ENCODE measurements at regions not wholly inside any gene's neighbourhood (a gene's known extent, or its start where the extent isn't known, plus 50 kb on each side); places are given as distances from the start of the nearest gene placed in this dataset.
"Not testable (repeated sequence)": the region's sequence is repeated elsewhere in the genome, so short reads cannot be mapped to it uniquely, and the experiment has no call there.

DNA sequence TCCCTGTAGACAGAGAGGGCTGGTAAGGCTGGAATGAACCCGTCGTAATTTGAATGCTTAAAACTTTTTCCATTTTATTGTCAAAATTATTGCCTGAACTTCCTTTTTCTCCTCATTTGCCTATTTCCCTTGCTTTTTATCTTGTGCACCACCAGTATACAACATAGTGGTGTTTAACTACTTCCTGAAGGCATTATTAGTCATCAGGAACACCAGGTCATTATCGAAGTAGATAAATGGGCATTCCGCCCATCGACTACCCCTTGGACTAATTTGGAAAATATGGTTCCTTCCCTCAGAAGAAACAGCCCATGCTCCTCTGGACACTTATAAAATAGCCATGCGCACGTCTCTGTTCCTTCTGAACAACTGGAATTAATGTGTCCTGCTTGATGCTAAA lies 232.1 kb downstream of the TM9SF2 start:
- no peak for DNase-seq

DNA sequence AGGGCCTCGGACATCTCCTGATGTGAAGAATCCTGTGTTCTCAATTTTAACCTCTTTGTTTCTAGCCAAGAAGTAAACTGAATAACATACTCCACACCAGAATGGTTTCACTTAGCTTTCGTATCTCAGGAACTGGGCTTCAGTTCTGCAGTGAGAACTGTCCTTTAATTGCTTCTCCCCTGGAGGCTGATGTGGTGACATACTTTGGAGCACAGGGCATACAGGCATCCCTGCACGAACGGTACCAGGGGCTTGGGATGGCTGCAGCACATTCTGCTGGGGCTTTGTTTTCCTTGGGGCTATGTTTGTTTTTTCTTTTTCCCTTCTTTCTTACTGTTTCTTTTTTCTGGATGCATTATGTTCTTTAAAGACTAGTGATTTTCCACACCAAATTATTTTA lies 230.5 kb downstream of the TM9SF2 start:
- DNase-seq = no peak

DNA sequence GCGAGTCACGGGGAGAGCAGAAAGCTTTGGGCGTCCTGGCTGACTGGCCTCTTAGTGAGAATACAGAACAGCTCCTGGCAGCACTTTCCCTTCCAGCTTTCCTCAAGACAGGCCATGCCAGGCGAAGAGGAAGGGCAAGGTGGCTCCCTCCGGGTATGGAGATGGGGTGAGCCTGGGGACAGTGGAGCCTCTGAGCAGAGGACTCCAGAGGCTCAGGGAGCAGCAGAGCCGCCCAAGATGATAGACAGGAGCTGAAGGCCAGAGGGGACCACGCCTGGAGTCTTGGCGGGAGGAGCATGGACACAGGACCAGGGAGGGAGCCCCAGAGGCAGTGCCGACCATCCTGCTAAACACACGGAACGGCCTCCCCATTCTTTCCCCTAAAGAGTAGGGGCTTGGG lies 229.1 kb downstream of the TM9SF2 start:
- DNase-seq = no peak

DNA sequence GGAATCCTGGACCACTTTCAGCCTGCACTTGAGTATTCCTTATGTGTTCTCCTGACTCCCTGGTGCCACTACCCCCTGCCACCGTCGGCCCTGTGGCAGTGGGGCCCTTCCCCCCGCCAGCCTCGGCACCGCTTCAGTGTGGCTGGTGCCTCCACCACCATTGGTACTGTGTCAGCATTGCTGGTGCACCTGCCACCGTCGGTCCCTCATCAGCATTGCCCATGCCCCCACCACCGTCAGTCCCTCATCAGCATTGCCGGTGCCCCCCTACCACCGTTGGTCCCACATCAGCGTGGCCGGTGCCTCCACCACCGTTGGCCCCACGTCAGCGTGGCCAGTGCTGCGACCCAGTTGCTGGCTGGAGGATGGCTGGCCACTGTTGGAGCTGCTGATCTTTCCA lies 228.5 kb downstream of the TM9SF2 start:
- DNase-seq = no peak

DNA sequence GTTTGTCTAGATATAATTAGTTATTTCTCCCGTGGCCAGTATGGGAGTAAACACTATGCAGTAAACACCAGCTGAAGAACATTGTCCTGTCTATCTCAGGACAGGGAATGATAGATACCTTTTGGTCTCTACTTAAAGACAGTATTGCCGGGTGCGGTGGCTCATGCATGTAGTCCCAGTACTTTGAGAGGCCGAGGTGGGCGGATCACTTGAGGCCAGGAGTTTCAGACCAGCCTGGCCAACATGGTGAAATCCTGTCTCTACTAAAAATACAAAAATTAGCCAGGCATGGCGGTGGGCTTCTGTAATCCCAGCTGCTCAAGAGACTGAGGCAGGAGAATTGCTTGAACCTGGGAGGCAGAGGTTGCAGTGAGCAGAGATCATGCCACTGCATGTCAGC lies 226.4 kb downstream of the TM9SF2 start:
- DNase-seq = not testable (repeated sequence)

DNA sequence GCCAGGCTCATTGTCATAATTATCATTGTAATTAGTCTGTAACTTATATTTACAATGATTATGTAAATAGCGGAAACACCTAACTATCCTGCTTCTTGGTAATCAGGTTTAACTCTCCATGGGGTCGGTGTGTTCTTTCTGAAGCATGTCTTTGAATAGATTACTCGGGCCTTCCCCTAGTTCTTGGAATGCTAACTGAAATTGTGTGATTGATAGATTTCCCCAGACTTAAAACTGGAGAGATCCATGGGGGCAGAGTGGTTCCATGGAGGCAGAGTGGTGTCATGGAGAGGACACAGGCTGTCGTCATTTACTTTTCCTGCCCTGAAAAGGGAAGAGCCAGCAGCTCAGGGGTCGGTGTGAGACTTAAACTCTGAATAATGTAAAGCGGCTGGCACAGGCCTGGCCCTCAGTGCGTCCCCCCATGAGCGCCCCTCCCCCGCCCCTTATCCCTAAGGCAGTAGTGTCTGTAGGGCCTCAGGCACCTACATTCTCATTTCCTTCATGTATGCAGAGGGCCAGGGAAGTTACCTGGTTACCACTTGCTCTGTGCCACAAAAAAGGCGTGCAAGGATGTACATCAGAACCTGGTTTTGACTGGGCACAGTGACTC lies 225.1 kb downstream of the TM9SF2 start:
- no peak for DNase-seq

DNA sequence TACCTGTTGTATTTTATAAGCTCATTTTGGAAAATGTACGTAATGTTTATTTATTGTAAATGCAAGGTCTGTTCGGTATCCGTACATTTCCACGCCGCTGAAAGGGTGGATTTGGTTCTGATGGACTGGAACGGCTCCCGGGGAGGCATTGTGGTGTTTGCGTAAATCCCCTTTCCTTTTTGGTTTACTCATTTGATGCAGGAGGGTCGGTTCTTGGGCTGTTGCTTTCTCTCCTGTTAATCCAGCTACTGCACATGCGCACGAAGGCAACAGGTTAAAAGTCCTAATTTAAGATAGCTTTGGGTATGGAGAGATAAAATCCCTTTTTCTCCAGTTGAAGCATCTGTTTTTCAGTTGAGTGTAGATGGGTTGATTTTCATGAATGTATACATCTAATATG lies 224.4 kb downstream of the TM9SF2 start:
- DNase-seq = peak; percentile 34

DNA sequence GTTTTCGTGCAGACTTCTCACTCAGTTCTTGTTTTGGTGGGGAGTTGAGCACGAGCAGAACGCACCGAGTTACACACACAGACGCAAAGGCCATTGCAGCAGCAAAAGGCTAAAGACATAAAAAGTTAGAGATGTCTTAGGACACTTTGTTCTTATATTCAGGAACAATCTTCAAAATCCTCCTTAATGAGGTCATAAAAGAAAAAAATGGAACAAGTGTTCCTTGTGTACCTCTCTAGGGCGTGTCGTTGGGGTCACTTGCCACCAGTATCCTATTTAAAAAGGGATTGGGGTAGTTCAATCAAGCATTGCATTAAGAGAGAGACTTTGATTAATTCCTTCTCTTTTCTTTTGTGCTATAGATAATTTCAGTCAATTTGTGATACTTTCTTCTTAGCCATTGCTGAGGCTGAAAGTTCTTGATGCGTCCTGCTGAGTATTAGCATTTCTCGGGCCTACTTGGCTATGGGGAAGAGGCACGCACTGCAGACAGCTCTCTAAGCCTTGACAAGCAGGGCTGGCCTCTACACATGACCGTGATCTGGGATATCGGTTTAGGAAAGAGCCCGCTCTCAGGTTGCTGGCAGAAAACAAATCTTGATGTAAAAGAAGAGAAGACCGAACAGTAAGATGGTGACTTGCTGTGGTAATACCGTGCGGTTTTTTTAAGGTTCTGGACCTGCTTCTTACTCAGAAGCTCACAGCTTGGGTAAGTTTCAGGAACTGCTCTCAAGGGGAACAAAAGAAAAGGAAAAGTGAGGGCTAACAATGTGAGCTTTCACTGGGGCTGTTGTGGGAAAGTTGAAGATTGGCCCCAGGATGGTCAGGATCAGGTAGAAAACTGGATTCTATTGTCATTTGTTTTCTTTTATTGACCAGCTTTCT lies 223.6 kb downstream of the TM9SF2 start:
- DNase-seq = no peak

DNA sequence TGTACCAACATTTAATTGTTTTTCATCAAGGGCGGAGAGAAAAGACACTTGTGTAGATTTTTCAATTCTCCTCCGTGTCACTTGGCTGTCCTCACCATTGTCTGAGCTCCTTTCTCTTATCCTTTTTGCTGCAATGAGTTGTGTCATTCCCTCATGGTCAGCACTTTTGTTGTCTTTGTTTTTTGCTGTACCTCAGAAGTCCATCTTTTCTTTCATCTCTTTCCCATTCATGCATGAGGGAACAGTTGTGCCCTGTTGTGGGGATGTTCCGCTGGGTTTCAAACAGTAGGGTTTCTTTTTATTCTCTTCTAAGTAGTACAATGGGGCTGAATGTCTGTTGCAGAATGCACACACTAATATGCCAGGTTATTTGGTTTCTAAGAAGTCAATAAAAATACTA lies 222.6 kb downstream of the TM9SF2 start:
- peak; percentile 47 for DNase-seq

DNA sequence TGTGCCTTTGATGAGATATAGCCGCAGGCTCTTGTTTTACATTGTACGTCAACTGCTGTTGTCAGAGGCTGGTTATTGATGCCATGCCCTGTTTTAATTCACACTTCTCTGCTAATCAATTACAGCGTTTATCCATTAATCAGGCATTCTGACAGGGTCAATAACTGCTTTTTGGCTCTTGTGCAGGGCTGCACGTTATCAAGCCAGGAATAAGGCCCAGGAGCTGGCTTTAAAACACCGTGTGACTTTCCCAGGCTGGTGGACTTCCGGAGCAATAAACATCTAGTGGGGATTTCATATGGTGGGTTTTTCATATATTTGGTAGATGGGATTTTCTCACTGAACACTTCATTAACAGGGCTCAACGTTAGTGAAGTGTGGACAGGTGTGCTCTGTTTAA lies 221.7 kb downstream of the TM9SF2 start:
- DNase-seq = no peak

DNA sequence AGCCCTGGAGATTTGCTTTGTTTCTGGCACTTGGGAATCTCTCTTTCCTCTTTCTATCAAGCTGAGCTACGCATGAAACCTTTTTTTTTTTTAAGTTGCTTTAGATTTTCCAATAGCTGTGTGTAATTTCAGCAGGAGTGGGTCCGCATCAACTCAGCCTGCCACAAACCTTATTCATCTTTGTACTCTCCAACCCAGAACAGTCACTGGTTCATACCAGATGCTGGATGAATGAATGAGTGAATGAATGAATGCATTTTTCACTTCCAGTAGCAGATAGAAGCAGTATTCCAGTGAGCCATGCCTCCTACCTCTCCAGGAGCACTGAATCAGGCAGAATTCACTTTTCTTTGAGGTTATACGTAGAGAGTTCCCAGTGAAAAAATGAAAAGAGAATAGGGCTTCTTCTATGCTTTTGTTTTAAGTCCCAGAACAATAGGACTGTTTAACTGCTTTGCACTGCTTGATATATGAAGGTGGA lies 221.1 kb downstream of the TM9SF2 start:
- DNase-seq = no peak

DNA sequence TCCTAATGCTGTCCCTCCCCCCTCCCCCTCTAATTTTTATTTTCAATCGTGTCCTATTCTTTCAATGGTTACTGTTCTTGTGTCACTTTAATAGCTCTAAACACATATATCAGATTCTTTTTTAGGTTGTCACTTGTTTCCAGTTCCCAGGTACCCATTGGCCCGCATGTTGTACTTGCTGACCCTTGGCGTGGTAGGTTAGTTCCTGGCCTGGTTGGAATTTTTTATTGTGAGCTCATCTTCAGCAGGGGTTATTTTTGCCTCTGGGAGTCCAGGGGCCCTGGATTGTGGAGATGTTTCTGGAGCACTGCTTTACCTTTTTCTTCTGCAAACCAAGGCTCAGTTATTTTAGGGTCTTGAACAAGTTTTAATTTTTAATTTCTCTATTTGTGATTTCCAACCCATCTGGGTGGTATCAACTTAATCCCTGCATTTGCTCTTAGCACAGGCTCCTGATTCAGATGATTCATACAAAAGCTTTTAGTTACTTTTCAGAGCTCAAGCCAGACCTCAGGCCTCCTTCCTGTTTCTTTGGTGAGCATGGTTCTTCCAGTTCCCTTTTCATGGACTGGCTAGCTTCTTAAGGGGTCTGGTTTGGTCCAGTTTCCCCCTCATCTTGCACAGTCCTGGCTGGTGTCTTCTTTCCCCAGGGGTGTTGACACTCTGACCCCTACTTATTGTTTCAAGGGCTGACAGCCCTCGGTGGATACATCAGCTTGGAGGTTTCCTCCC lies 220.5 kb downstream of the TM9SF2 start:
- DNase-seq = no peak

DNA sequence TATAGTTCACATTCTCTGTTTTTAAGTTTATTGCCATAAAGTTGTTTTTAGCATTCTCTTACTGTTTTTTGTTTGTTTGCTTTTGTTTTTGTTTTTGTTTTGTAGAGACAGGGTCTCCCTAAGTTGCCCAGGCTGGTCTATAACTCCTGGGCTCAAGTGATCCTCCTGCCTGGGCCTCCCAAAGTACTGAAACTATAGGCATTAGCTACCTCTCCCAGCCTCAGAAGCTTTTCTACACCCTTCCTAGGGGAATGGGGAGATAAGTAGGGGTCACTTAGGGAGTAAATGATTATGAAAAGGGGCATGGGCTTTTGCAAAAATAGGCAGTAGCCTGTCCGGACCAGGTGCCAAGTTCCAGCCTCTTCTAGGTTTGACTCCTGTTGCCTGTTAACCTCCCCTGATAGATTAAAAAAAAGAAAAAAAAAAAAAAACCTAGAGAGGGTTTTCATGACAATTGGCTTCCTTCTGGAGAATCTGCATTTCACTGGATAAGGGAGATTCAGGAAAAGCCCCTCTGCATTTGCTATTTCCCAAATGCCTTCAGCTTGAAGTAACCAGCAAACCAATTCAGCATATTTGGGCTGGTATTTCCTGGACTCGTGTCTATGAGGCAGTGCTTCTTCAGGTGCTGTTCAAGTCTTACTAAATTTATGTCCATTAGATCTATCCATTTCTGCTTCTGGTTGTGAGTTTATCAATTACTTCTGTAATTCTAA lies 216.8 kb downstream of the TM9SF2 start:
- DNase-seq = no peak

DNA sequence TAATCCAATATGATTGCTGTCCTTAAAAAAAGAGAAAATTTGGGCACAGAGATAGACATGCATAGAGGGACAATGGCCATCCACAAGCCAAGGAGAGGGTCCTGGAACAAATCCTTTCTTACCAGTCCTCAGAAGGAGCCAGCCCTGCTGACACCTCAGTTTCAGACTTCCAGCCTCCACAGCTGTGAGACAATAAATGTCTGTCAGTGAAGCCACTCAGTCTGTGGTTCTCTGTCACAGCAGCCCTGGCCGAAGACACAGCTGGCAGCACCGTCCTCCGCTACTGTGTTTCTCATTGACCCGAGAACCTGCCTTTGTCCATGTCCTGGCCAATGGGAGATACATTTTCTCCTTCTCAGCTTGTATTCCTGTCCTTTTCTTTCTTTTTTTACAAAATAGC lies 207.9 kb downstream of the TM9SF2 start:
- DNase-seq = no peak

DNA sequence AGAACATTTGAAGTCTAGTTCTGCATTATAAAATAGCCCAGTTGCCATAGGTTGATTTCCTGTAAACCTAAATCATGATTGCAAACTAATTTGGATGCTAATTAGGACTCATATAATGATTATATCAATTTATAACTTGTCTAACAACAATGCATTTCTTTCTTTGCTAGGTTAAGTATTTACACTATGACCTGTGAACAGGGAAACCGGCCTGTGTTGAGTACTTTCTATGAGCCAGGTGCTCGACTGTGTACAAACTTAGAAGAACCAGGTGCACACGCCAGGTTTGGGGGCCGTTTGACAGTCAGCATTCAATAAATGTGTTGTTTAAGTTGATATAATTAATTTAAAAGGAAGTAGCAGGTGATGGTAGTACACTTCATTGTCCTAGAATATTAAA lies 203.1 kb downstream of the TM9SF2 start:
- DNase-seq = peak; percentile 62

DNA sequence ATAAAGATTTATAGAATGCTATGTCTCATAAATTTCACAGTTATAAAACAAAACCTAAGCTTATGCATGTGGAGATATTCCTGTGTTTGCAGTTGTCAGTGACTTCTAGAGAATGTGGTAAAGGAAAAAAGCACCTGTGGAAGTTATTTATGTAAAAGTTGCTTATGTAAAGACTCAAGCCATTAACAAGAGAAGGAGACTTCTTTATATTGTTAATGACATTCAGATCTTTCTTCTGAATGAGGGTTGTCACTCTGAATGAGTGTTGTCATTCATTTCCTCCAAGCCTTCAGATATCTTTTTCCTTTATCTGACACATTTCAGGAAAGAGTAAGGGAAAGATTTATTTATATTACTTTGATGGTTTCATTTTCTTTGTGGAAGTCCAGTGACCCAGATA lies 202.6 kb downstream of the TM9SF2 start:
- DNase-seq = no peak

DNA sequence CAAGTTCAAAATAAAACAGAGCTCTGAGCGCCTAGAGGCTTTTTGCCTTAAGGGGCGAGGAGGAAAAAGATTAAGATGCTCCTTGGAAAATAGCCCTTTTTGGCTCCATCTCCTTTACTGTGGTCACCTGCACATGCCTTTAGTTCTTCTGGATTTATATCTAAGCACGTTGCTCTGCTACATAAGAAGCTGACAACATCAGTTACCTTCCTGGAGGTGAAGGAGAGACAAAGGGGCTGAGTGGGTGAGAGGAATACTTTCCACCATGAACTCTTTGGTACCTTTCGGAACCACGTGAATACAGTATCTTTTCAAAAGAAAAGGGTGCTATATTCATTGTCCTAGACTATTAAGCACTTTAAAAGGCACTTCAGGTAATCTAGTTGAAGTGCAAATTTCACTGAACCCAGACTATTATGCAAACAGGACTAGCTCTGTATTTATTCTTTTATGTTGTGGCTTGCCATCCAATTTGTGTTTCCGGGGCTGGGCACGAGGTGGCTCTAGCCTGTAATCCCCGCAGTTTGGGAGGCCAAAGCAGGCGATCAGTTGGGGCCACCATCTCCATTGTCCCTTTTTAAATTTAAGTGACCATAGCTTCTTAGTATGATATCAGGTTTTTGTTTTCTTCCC lies 201.5 kb downstream of the TM9SF2 start:
- peak; percentile 73 for DNase-seq

DNA sequence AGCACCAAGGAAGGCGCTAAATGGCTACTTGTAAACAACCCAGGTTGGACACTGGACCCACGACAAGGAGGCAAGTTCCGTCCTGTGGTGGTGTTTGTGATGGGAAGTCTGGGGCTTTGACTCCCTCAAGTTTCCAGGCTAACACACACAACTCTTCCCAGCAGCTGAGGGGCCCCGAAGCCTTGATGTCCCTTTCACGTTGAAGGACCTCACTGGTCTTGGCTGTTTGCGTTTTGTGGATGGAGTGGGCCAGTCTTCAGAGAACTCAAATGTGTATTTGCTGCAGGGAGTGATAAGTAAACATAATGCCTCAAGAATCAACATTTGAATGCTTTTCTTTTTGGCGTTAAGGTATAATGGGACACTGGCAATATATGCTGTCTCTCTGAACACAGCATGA lies 199.2 kb downstream of the TM9SF2 start:
- DNase-seq = no peak

DNA sequence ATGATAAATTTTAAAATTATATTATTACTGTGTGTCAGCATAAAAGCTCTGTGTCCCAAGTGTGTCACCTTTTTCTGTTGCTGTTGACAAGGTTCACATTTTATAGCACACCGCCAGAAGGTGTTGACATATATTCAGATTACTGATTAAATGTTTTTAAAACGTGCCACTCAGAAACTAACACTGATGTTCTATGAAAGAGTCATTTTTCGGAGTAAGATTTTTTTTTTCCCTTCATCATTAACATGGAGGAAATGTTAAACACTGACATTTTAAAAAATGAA lies 197.5 kb downstream of the TM9SF2 start:
- DNase-seq = no peak

DNA sequence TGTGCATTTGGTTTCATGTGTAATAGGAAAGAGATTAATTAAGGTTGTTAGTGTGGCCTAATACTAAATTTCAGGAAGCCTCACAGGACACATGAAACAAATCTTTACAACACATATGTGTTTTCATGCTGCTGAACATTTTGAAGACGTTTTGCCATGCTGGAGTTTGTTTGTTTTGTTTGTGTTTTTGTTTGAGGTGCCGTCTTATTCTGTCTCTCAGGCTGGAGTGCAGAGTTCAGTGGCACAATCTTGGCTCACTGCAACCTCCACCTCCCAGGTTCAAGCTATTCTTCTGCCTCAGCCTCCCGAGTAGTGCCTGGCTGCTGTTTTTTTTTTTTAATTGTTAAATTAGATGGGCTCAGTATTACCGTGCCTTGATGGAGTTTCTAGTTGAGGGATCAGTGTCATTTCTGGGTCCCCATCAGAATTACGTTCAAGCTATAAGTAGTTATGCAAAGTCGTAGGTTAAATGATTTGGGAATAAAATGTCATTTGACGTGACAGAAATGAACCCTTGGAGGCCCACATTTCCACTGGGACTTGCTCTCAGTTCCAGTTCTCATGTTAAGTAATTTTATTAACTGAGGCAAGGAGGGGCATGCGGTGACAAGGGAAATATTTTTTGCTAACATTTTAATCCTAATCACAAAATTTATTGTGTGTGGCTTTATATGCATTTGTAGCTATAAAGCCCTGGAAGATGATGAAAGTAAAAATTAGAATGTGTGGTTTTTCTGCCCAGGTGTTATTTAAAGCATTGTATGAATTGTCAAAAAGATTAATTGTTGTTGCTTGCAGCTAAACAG lies 196.9 kb downstream of the TM9SF2 start:
- DNase-seq = no peak

DNA sequence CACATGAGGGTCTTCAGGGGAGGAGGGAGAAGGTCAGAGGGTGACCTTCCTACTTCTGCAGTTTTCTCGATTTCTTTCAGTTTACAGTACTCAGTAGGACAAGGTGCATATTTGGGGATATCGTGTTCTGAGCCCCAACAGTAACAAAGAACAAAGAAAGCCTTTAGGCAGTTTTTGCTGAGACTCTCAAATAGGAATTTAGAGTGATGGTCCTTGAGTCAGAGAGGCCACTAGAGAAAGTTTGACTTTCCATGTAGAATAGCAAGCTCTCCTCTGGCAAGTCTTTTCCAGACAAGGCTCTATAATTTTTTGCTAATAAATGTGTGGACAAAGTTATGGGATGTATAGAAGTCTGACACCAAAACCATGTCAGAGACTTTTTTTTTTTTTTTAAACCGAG lies 194.6 kb downstream of the TM9SF2 start:
- DNase-seq = no peak
